Nephron progenitor cell (in vitro differentiated cells): ENCODE measurements at regions not wholly inside any gene's neighbourhood (a gene's known extent, or its start where the extent isn't known, plus 50 kb on each side); places are given as distances from the start of the nearest gene placed in this dataset.
A peak's percentile ranks its signal among the peaks of the same experiment; 100 is the strongest.
"Not testable (repeated sequence)": the region's sequence is repeated elsewhere in the genome, so short reads cannot be mapped to it uniquely, and the experiment has no call there.

Experiments
- DNase-seq: peaks from one replicate; pipeline ENCODE4 v3.0.0; 2021
- H3K27ac Mint-ChIP-seq: 2 replicates; pipeline ENCODE4 v1.8.0; 2021; ENCODE audit warnings: mild to moderate bottlenecking, moderate library complexity, mixed read lengths
- H3K27me3 Mint-ChIP-seq: 2 replicates; pipeline ENCODE4 v1.8.0; 2021; ENCODE audit warnings: mild to moderate bottlenecking, low read depth, mixed read lengths; ENCODE audit not compliant: poor library complexity
- H3K36me3 Mint-ChIP-seq: 2 replicates; pipeline ENCODE4 v1.8.0; 2021; ENCODE audit warnings: low read depth, mixed read lengths
- H3K4me1 Mint-ChIP-seq: 2 replicates; pipeline ENCODE4 v1.8.0; 2021; ENCODE audit warnings: mixed read lengths
- H3K4me3 Mint-ChIP-seq: 2 replicates; pipeline ENCODE4 v1.8.0; 2021; ENCODE audit warnings: mild to moderate bottlenecking, moderate library complexity, mixed read lengths
- H3K9me3 Mint-ChIP-seq: 2 replicates; pipeline ENCODE4 v1.8.0; 2021; ENCODE audit warnings: mild to moderate bottlenecking, moderate library complexity, mixed read lengths
- TF ChIP-seq, protein P1 (sequence below): fragments of 200-600 bp; sonication (generic); IDR thresholded peaks from 2 replicates; pipeline ENCODE4 v1.5.0; 2021; ENCODE audit warnings: antibody characterized with exemption

- DNase-seq = no peak
- no peaks in the 10 kb centered on the region for H3K36me3 Mint-ChIP-seq
- H3K9me3 Mint-ChIP-seq = peaks cover 37% of the 10 kb centered on the region
- TF ChIP-seq, protein P1, sequence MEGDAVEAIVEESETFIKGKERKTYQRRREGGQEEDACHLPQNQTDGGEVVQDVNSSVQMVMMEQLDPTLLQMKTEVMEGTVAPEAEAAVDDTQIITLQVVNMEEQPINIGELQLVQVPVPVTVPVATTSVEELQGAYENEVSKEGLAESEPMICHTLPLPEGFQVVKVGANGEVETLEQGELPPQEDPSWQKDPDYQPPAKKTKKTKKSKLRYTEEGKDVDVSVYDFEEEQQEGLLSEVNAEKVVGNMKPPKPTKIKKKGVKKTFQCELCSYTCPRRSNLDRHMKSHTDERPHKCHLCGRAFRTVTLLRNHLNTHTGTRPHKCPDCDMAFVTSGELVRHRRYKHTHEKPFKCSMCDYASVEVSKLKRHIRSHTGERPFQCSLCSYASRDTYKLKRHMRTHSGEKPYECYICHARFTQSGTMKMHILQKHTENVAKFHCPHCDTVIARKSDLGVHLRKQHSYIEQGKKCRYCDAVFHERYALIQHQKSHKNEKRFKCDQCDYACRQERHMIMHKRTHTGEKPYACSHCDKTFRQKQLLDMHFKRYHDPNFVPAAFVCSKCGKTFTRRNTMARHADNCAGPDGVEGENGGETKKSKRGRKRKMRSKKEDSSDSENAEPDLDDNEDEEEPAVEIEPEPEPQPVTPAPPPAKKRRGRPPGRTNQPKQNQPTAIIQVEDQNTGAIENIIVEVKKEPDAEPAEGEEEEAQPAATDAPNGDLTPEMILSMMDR = no peak
- H3K4me1 Mint-ChIP-seq = peaks cover 33% of the 10 kb centered on the region
- no peak overlapping the region for H3K27ac Mint-ChIP-seq
- peaks cover 38% of the 10 kb centered on the region for H3K27me3 Mint-ChIP-seq
- H3K4me3 Mint-ChIP-seq = no peak overlapping the region
Observed at GRCh38 chr2:240191001-240191400, 50.5 kb upstream of the OTOS start.

DNA sequence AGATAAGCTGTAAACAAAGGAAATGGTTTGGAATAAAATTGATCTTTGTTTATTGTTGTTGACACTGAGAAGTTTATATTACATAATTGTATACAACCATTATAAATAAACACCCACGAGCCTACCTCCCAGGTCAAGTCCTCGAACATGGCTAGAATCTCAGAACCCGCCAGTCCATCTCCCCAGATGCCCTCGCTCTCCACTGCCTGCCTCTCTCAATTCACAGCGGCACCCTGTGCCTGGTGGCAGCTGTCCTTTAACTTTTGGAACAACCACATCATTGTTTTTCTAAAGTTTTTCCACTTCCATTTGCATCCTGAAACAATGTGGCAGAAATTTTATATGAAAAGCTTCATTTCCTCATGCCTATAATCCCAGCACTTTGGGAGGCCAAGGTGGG lies 52.2 kb upstream of the OTOS start:
- H3K4me1 Mint-ChIP-seq = peaks cover 33% of the 10 kb centered on the region

DNA sequence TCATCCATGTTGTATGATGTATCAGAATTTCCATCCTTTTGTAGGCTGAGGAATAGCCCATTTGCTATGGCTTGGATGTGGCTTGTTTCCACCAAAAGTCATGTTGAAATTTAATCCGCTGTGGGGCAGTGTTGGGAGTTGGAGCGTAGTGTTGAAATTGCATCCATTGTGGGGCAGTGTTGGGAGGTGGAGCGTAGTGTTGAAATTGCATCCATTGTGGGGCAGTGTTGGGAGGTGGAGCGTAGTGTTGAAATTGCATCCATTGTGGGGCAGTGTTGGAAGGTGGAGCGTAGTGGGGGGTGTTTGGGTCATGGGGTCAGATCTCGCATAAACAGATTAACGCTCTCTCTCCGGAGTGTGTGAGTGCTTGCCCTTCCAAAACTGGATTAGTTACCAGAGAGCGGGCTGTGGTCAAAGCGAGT lies 53.9 kb upstream of the OTOS start:
- Mint-ChIP-seq H3K4me3 (peak overlapping the region; percentile 3), H3K27me3 (peaks cover 18% of the 10 kb centered on the region), H3K27ac (peak overlapping the region; percentile 71), H3K4me1 (peaks cover 33% of the 10 kb centered on the region)
- DNase-seq = peak; percentile 29
- H3K9me3 Mint-ChIP-seq, H3K36me3 Mint-ChIP-seq: not testable (repeated sequence)

More for the DNA sequence above, 52.2 kb upstream of the OTOS start:
- TF ChIP-seq, protein P1 = no peak
- Mint-ChIP-seq H3K4me3 (no peak overlapping the region), H3K27ac (no peak overlapping the region), H3K36me3 (no peaks in the 10 kb centered on the region), H3K9me3 (peaks cover 25% of the 10 kb centered on the region), H3K27me3 (peaks cover 31% of the 10 kb centered on the region)
- DNase-seq = no peak

GRCh38 chr2:240195316-240195861 lies 54.9 kb upstream of the OTOS start:
- Mint-ChIP-seq H3K27me3 (peaks cover 23% of the 10 kb centered on the region), H3K36me3 (no peaks in the 10 kb centered on the region), H3K4me3 (no peak overlapping the region), H3K4me1 (peaks cover 33% of the 10 kb centered on the region), H3K27ac (no peak overlapping the region), H3K9me3 (peaks cover 9% of the 10 kb centered on the region)
- TF ChIP-seq, protein P1 = no peak
- DNase-seq = no peak

GRCh38 chr2:240196716-240197461 lies 56.4 kb upstream of the OTOS start:
- Mint-ChIP-seq H3K27ac (no peak overlapping the region), H3K36me3 (no peaks in the 10 kb centered on the region), H3K4me3 (no peak overlapping the region), H3K27me3 (peaks cover 20% of the 10 kb centered on the region), H3K4me1 (peaks cover 40% of the 10 kb centered on the region), H3K9me3 (peaks cover 9% of the 10 kb centered on the region)
- no peak for DNase-seq
- TF ChIP-seq, protein P1 = no peak

DNA sequence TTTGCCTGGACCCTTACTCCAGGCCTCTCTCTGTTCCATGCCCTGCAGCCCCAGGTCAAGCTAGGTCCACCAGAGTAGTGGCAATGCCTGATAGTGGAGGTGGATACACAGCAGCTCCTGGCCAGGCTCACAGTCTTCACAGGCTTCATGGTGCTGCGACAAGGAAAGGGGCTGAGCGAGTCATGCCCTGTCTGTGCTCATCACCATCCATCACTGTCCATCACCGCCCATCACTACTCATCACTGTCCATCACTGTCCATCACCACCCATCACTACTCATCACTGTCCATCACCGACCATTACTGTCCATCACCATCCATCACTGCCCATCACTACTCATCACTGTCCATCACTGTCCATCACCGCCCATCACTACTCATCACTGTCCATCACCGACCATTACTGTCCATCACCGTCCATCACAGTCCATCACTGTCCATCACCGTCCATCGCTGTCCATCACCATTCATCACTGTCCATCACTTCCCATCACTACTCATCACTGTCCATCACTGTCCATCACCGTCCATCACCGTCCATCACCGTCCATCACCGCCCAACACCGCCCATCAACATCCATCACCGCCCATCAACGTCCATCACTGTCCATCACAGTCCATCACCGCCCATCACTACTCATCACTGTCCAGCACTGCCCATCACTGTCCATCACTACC lies 57.1 kb upstream of the OTOS start:
- no peak overlapping the region for H3K27ac Mint-ChIP-seq
- peaks cover 9% of the 10 kb centered on the region for H3K9me3 Mint-ChIP-seq
- TF ChIP-seq, protein P1 = no peak
- no peak for DNase-seq
- H3K4me1 Mint-ChIP-seq = peaks cover 36% of the 10 kb centered on the region
- no peak overlapping the region for H3K4me3 Mint-ChIP-seq
- peaks cover 14% of the 10 kb centered on the region for H3K27me3 Mint-ChIP-seq
- H3K36me3 Mint-ChIP-seq = no peaks in the 10 kb centered on the region
